Iris pigment epithelial cell (primary cell): ENCODE measurements at regions not wholly inside any gene's neighbourhood (a gene's known extent, or its start where the extent isn't known, plus 50 kb on each side); places are given as distances from the start of the nearest gene placed in this dataset.
"Not testable (repeated sequence)": the region's sequence is repeated elsewhere in the genome, so short reads cannot be mapped to it uniquely, and the experiment has no call there.

Source experiments
- DNase-seq: peaks from one replicate; pipeline ENCODE4 v3.0.0-alpha.2; 2011; ENCODE audit warnings: low read depth

GRCh38 chr21:32093646-32094462, 185.0 kb downstream of the MIS18A start:
- no peak for DNase-seq

DNA sequence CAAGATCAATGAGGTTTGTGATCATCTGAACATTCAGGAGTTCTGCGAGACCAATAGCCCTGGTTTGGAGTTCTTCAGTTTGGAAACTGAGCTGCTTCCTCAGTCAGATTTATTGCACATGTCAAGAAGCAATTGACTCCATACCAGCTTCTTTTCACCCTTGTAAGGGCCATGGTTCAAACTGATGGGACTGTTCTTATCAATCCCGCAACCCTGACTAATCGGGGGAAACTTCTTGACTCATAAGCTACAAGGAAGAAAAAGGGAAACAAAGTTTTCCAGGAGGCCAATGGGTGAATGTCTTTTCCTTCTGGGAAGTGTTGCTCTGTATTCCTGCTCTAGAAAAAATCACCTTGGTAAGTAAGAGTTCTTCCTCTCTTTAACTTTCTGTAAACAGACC, 187.9 kb downstream of the MIS18A start:
- DNase-seq = no peak

DNA sequence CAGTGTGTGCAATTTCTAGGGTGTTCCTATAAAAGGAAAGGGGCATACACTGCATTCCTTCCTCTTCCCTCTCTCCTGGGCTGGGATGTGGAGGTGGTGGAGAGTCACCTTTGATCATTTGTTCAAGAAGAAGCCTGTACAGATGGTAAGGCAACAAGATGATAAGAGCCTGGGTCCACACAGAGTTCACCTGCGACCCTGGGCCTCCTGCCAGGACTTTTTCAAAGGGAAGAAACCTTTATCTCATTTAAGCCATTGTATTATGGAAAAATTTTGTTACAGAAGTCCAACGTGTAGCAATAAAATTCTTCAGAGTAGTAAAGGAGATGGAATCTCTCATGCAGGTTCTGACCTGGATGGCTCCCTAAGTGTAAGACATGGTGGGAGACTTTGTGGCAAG, 189.1 kb downstream of the MIS18A start:
- no peak for DNase-seq

- DNase-seq = no peak
Observed at GRCh38 chr21:32088471-32088870, 190.4 kb downstream of the MIS18A start.

DNA sequence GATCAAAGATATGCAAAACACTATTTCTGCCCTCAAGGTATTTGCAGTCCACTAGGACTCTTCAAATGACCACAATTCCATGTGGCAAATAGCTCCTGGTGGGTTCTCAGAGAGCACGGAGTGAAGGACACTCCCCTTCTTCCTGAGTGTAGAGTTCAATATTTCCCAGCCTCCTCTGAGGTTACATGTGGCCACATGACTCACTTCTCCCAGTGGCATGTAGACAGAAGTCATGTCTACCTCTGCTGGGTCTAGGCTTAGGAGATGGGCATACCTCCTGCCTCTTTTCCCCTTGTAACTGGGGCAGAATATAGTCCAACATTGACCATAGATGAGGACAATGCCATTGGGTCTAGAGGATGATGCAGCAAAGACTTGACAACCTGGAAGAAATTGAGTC, 191.4 kb downstream of the MIS18A start:
- no peak for DNase-seq

GRCh38 chr21:32083197-32083596, 195.7 kb downstream of the MIS18A start:
- no peak for DNase-seq

GRCh38 chr21:32082466-32082865, 196.4 kb downstream of the MIS18A start:
- DNase-seq = no peak

GRCh38 chr21:32073593-32073992, 200.8 kb downstream of the HUNK start:
- DNase-seq = no peak

DNA sequence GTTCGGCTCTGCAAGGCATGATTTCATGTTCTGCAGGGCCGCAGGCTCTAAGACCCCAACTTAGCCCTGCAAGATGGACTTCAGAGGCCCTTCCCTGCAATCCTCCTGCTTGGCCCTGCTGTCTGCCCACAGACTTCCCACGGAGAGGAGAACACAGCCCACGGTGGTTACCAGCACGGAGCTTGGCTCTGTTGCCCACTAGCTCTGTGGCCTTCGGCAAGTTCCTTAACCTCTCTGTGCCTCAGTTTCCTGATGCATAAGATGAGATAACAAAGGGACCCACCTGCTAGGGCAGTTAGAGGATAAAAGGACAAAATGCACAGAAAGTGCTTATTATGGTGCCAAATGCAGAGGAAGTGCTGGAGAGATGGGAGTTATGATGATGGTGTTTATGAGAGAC, 200.4 kb downstream of the HUNK start:
- no peak for DNase-seq

DNA sequence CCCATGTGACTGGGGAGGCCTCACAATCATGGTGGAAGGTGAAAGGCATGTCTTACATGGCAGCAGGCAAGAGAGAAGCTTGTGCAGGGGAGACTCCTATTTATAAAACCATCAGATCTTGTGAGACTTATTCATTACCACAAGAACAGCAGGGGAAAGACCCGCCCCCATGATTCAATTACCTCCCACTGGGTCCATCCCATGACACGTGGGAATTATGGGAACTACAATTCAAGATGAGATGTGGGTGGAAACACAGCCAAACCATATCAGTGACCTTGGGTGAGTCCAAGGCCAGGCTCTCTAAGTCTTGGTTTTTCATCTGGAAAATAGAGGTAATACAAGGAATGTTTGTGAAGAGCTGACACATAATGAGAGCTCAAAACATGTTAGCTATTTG, 198.8 kb downstream of the HUNK start:
- not testable (repeated sequence) for DNase-seq

- no peak for DNase-seq
Observed at GRCh38 chr21:32070676-32071330, 198.0 kb downstream of the HUNK start.

DNA sequence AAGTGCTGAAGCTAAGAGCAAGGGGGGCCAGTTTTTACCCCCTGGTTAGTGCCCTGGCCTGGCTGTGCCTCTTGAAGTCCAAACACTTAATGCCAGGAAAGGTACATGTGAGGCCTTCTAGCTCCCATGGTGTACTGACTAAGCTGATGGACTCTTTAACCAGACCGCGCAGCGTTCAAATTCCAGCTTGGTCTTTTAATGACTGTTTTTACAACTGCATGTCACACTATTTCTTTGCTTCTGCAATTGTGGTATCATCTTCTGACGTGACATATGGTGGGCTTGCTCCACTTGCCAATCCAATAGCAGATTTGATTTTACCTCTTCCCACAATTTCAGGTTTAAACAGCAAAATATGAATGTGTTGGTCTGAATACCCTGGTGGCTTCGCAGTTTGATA, 197.3 kb downstream of the HUNK start:
- no peak for DNase-seq

- DNase-seq = no peak
Observed at GRCh38 chr21:32065654-32066053, 192.8 kb downstream of the HUNK start.

GRCh38 chr21:32064281-32064910, 191.6 kb downstream of the HUNK start:
- no peak for DNase-seq

DNA sequence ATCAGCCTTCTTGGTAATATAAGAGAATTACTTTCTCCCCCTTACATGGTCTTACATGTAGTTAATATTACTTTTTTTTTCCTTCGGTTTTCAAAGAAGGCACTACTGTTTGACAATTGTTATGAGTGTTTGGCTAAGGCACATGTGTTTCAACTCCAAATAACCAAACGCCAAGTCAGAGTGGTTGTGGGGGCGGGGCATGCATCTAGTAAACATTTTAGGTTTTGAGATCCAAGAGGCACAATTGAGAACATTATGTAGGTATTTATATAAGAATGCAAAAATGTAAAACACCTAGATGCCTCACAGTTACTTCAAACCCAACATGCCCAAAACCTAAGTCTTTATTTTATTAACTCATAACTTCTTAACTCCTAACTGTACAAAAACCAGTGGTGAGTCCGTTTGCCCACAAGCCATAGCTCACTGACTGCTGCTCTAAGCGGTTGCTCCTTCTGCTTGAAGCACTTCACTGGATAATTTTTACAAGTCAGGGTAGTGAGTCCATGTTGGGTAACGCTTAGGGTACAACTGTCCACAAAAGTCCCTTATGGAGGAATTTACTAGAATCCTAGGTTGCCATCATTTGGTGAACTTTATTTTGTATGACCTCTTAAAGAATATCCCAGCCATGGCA, 189.9 kb downstream of the HUNK start:
- DNase-seq = no peak

GRCh38 chr21:32061729-32062128, 188.9 kb downstream of the HUNK start:
- no peak for DNase-seq

- no peak for DNase-seq
Observed at GRCh38 chr21:32056791-32057190, 184.0 kb downstream of the HUNK start.

- DNase-seq = no peak
Observed at GRCh38 chr21:32055305-32055704, 182.5 kb downstream of the HUNK start.
